ENCODE measurements at regions not wholly inside any gene's neighbourhood (a gene's known extent, or its start where the extent isn't known, plus 50 kb on each side); places are given as distances from the start of the nearest gene placed in this dataset.

GRCh38 chr18:68301441-68301840 is 413.5 kb downstream of the TMX3 start:
- TF ChIP-seq CTCF (IDR thresholded peaks at IDR 0.05; ENCODE audit: partially characterized antibody, unreplicated experiment) = no peak
- H3K4me1 Mint-ChIP-seq (ENCODE audit: low read depth, unreplicated experiment) = peaks cover 5% of the 10 kb centered on the region
- no peak for DNase-seq
- no peaks in the 10 kb centered on the region for H3K36me3 Mint-ChIP-seq (ENCODE audit: unreplicated experiment)
- H3K4me3 Mint-ChIP-seq (ENCODE audit: unreplicated experiment) = no peak overlapping the region
- peaks cover 3% of the 10 kb centered on the region for H3K9me3 Mint-ChIP-seq (ENCODE audit: unreplicated experiment)
- H3K27ac Mint-ChIP-seq (ENCODE audit: unreplicated experiment) = no peak overlapping the region
- H3K27me3 Mint-ChIP-seq (ENCODE audit: unreplicated experiment) = no peaks in the 10 kb centered on the region

GRCh38 chr18:68299906-68300305 is 415.0 kb downstream of the TMX3 start:
- H3K4me3 Mint-ChIP-seq (ENCODE audit: unreplicated experiment) = no peak overlapping the region
- TF ChIP-seq CTCF (IDR thresholded peaks at IDR 0.05; ENCODE audit: partially characterized antibody, unreplicated experiment) = no peak
- H3K4me1 Mint-ChIP-seq (ENCODE audit: low read depth, unreplicated experiment) = peaks cover 8% of the 10 kb centered on the region
- no peak overlapping the region for H3K27ac Mint-ChIP-seq (ENCODE audit: unreplicated experiment)
- DNase-seq = no peak
- H3K36me3 Mint-ChIP-seq (ENCODE audit: unreplicated experiment) = no peaks in the 10 kb centered on the region
- no peaks in the 10 kb centered on the region for H3K27me3 Mint-ChIP-seq (ENCODE audit: unreplicated experiment)
- no peaks in the 10 kb centered on the region for H3K9me3 Mint-ChIP-seq (ENCODE audit: unreplicated experiment)

- TF ChIP-seq CTCF (IDR thresholded peaks at IDR 0.05; ENCODE audit: partially characterized antibody, unreplicated experiment) = no peak
- Mint-ChIP-seq H3K36me3 (ENCODE audit: unreplicated experiment) (peaks cover 5% of the 10 kb centered on the region), H3K4me1 (ENCODE audit: low read depth, unreplicated experiment) (peaks cover 10% of the 10 kb centered on the region), H3K4me3 (ENCODE audit: unreplicated experiment) (no peak overlapping the region), H3K27ac (ENCODE audit: unreplicated experiment) (no peak overlapping the region), H3K27me3 (ENCODE audit: unreplicated experiment) (no peaks in the 10 kb centered on the region), H3K9me3 (ENCODE audit: unreplicated experiment) (peaks cover 2% of the 10 kb centered on the region)
- DNase-seq = no peak
Observed at GRCh38 chr18:68298330-68298729, 416.6 kb downstream of the TMX3 start.

- no peaks in the 10 kb centered on the region for H3K36me3 Mint-ChIP-seq (ENCODE audit: unreplicated experiment)
- no peak for DNase-seq
- no peak overlapping the region for H3K27ac Mint-ChIP-seq (ENCODE audit: unreplicated experiment)
- TF ChIP-seq CTCF (IDR thresholded peaks at IDR 0.05; ENCODE audit: partially characterized antibody, unreplicated experiment) = no peak
- no peaks in the 10 kb centered on the region for H3K9me3 Mint-ChIP-seq (ENCODE audit: unreplicated experiment)
- H3K4me1 Mint-ChIP-seq (ENCODE audit: low read depth, unreplicated experiment) = no peaks in the 10 kb centered on the region
- no peak overlapping the region for H3K4me3 Mint-ChIP-seq (ENCODE audit: unreplicated experiment)
- H3K27me3 Mint-ChIP-seq (ENCODE audit: unreplicated experiment) = no peaks in the 10 kb centered on the region
Observed at GRCh38 chr18:68288408-68288807, 426.5 kb downstream of the TMX3 start.

GRCh38 chr18:68284236-68284780 is 430.6 kb downstream of the TMX3 start:
- Mint-ChIP-seq H3K27ac (ENCODE audit: unreplicated experiment) (no peak overlapping the region), H3K4me3 (ENCODE audit: unreplicated experiment) (no peak overlapping the region), H3K36me3 (ENCODE audit: unreplicated experiment) (no peaks in the 10 kb centered on the region), H3K27me3 (ENCODE audit: unreplicated experiment) (no peaks in the 10 kb centered on the region), H3K9me3 (ENCODE audit: unreplicated experiment) (no peaks in the 10 kb centered on the region), H3K4me1 (ENCODE audit: low read depth, unreplicated experiment) (no peaks in the 10 kb centered on the region)
- TF ChIP-seq CTCF (IDR thresholded peaks at IDR 0.05; ENCODE audit: partially characterized antibody, unreplicated experiment) = no peak
- no peak for DNase-seq

All from glutamatergic neuron (in vitro differentiated cells).